C4-2B (cell line): ENCODE measurements at regions not wholly inside any gene's neighbourhood (a gene's known extent, or its start where the extent isn't known, plus 50 kb on each side); places are given as distances from the start of the nearest gene placed in this dataset.

ENCODE experiments used
- H3K27ac ChIP-seq: fragments of 450-650 bp; 2 replicates; pipeline ENCODE4 v1.5.1; 2017
- ZFX ChIP-seq: fragments of 450-650 bp; IDR thresholded peaks from 2 replicates; pipeline ENCODE4 v1.6.1; 2017
- TF ChIP-seq, protein P1 (sequence below): fragments of 450-650 bp; conservative IDR thresholded peaks from 2 replicates; pipeline ENCODE4 v1.5.1; 2017; ENCODE audit warnings: mild to moderate bottlenecking

GRCh38 chr1:95386371-95386770 is 152.4 kb downstream of the RWDD3 start:
- no peak overlapping the region for H3K27ac ChIP-seq
- TF ChIP-seq, protein P1, sequence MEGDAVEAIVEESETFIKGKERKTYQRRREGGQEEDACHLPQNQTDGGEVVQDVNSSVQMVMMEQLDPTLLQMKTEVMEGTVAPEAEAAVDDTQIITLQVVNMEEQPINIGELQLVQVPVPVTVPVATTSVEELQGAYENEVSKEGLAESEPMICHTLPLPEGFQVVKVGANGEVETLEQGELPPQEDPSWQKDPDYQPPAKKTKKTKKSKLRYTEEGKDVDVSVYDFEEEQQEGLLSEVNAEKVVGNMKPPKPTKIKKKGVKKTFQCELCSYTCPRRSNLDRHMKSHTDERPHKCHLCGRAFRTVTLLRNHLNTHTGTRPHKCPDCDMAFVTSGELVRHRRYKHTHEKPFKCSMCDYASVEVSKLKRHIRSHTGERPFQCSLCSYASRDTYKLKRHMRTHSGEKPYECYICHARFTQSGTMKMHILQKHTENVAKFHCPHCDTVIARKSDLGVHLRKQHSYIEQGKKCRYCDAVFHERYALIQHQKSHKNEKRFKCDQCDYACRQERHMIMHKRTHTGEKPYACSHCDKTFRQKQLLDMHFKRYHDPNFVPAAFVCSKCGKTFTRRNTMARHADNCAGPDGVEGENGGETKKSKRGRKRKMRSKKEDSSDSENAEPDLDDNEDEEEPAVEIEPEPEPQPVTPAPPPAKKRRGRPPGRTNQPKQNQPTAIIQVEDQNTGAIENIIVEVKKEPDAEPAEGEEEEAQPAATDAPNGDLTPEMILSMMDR = no peak
- no peak for TF ChIP-seq ZFX

GRCh38 chr1:95386915-95387314 is 152.9 kb downstream of the RWDD3 start:
- H3K27ac ChIP-seq = no peak overlapping the region
- no peak for TF ChIP-seq ZFX
- TF ChIP-seq, protein P1 = no peak

DNA sequence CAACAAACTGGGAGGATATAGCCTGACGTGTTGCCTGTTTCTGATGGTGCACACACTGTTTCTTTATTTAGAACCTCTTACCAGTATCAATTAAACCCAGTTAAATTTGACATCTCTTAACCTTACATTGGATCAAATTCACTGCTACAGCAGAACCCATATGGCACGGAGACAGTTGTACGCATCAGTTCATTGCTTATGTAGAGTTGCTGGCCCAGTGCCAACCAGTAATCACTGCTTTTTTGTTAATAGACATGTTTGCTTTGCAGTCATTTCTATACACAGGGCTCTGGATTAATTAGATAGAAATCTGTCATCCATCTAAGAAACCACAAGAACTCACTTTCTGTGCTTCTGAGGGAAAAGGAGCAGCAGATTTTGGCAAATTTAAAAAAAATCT is 154.0 kb downstream of the RWDD3 start:
- TF ChIP-seq ZFX = no peak
- TF ChIP-seq, protein P1 = no peak
- H3K27ac ChIP-seq = no peak overlapping the region

DNA sequence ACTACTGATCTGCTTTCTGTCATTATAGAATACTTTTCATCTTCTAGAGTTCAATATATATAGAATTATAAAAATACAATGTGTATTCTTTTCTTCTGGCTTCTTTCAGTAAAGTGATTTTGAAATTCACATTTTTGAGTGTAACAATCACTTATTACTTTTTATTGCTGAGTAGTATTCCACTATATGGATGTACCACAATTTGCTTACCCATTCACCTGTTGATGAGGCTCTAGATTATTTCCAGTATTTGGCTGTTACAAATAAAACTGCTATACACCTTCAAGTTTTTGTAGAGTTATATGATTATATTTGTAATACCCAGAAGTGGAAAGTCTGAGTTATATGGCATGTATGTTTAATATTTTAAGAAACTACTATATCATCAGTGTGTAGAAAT is 159.4 kb downstream of the RWDD3 start:
- TF ChIP-seq, protein P1 = no peak
- TF ChIP-seq ZFX = no peak
- H3K27ac ChIP-seq = no peak overlapping the region

DNA sequence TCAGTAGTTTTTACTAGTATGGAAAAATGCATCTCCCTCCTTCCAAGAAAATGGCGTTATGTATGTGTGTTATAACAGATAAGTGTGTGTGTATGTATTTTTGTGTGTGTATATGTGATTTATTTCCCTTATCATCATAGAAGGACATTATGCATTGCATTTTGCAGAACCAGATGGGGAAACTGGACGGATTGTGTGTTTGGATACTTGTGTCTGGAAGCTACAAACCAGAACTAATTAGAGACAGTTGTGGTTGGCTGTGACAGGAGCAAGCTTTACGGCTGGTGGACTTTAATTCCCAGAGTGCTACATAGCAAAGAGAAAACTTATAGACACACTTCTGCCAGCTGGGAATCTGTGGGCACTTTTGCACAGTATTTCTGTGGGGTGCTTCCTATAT is 162.5 kb downstream of the RWDD3 start:
- TF ChIP-seq ZFX = no peak
- TF ChIP-seq, protein P1 = no peak
- no peak overlapping the region for H3K27ac ChIP-seq

DNA sequence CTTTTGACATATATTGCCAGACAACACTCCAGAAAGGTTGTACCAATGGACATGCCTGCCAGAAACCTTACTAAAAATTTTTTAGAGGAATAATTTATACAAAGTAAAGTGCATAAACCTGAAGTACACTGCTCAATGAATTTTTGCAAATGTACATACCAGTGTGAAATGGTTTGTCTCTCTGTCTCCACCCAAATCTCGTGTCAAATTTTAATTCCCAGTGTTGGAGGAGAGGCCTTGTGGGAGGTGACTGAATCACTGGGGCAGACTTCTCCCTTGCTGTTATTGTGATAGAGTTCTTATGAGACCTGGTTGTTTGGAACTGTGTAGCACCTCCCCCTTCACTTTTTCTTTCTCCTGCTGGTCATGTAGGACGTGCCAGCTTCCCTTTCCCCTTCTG is 168.8 kb downstream of the RWDD3 start:
- TF ChIP-seq, protein P1 = no peak
- TF ChIP-seq ZFX = no peak
- no peak overlapping the region for H3K27ac ChIP-seq

DNA sequence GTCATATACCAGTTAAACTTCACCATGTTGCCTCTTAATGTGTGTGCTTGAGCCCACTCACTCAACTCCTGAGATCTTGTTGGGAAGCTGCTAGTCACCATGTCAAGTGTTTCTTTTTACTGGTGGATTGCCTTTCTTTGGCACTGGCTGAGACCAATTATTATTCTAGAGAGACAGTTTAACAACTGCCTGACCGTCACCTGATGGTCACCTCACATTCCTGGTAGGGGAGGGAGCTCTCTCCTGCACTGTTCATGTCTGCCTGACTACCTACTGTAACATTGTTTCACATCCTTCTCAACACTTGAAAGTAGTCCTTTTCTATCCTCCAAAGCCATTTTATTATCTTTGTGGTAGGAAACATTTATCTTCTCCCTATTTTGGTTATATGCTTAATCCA is 172.3 kb downstream of the RWDD3 start:
- TF ChIP-seq ZFX = no peak
- TF ChIP-seq, protein P1 = no peak
- H3K27ac ChIP-seq = no peak overlapping the region
